ENCODE measurements at regions not wholly inside any gene's neighbourhood (a gene's known extent, or its start where the extent isn't known, plus 50 kb on each side); places are given as distances from the start of the nearest gene placed in this dataset.

- no peak for DNase-seq
Observed at GRCh38 chr3:128569756-128570155, 76.8 kb upstream of the GATA2 start.

DNA sequence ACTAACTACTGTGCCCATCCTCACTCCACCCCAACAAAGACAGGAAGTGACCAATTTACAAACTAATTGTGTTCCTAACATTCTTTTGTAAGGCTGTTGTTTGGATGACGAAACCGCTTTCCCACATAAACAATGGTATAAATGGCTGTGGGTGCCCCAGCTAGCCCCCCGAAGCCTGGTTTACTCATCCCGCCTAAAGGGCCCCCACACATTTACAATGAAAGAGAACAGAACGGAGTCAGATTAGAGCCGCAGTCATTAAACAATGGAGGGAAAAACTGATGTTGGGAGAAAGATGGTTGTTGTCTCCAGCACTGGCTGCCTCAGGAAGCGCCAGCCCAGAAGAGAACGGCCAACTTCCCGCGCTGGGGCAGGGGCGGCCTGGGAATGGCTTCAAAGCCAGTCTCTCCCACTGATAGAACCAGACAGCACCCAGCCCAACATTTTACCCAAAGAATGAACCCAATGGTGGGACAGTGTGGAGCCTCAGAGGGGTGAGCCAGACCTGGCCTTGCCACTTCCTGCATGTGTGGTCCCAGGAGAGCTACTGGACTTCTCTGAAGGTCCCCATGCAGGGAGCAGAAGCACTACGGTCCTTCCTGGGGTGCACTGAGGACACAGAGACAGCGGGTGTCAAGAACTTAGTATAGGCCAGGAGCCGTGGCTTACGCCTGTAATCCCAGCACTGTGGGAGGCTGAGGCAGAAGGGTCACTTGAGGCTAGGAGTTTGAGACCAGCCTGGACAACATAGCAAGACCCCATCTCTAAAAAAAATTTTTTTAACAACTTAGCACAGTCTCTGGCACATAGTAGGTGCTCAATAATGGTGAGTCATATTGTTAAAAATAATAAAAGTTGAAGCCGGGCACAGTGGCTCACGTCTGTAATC, 75.8 kb upstream of the GATA2 start:
- DNase-seq = no peak

GRCh38 chr3:128567705-128568356, 74.8 kb upstream of the GATA2 start:
- no peak for DNase-seq

DNA sequence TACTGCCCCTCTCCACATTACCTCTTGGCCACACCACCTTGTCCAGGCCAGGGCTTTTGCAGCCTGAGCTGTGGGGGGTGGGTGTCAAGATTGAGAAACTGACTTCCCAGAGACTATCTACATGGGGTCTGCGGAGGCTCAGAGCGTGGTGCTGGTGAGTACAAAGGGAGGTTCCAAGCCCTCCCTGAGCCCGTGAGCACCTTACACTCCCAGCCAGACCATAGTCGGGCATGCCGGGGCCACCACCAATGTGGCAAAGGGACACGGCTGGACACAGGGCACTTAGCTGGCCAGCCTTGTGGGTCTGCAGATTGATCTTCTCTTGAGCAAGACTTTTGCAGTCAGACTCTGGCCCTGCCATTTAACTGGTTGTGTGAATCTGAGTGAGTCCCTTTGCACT, 74.1 kb upstream of the GATA2 start:
- DNase-seq = no peak

- DNase-seq = no peak
Observed at GRCh38 chr3:128563439-128563838, 70.4 kb upstream of the GATA2 start.

DNA sequence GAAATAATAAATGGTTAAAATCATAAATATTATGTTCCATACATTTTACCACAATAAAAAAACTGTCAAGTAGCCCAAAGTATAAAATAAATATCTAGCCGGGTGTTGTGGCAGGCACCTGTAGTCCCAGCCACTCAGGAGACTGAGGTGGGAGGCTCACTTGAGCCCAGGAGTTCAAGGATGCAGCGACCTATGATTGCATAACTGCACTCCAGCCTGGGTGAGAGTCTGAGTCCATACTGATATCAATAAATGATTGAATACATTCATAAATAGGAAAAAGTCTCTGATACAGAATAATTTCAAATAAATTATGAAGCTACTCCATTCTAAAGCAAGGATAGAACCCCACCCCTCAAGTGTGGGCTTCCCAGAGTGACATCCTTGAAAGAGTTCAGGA, 68.5 kb upstream of the GATA2 start:
- DNase-seq = no peak

- no peak for DNase-seq
Observed at GRCh38 chr3:128560768-128561167, 67.8 kb upstream of the GATA2 start.

DNA sequence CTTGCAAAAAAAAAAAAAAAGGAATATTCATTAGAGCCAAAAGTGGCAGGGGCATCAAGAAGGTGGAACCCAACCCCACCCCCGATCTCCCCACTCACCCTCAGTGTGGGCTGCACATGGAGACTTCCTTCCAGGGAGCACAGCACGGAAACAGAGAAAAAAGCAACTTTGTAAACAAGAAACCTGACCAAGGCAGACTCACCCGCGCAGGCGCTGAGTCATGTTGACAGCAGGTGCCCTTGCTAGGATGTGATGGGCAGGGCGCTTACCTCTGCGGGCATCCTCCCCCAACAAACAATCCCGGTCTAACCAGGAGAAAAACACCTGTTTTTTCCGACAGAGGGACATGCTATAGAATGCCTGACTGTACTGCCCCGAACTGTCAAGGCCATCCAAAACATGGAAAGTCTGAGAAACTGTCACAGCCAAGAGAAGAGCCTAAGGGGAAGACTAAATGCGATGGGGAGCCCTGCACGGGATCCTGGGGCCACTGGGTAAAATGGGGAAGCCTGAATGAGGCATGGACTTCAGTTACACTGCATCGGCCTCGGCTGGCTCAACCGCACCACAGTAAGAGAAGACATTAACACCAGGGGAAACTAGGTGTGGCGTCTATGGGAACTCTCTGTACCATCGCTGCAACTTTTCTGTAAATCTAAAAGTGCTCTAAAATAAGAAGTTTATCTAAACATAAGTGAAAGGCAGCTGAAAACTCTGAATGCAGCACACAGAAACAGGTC, 66.7 kb upstream of the GATA2 start:
- DNase-seq = no peak

- DNase-seq = no peak
Observed at GRCh38 chr3:128557531-128558280, 64.7 kb upstream of the GATA2 start.

- DNase-seq = no peak
Observed at GRCh38 chr3:128556907-128557306, 63.9 kb upstream of the GATA2 start.

GRCh38 chr3:128556384-128556783, 63.4 kb upstream of the GATA2 start:
- no peak for DNase-seq

DNA sequence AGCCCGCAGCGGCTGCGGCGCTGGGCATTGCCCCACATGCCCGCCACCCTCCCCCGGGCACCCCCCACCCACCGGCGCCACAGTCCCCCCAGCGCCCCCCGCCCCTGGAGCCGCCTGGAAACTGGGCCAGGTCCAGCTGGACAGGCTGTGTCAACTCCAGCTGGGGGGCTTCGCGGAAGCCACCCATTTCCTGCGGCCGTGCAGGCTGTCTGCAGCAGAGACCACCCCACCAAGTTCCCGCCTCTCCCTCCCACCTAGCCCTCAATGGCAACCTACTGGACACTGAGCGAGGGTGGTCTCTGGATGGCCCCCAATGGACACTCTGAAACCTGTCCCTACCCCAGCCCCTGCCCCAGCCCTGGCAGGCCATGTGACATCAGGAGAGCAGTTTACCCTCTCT, 62.8 kb upstream of the GATA2 start:
- no peak for DNase-seq

GRCh38 chr3:128555098-128555825, 62.3 kb upstream of the GATA2 start:
- peak; percentile 35 for DNase-seq

- DNase-seq = no peak
Observed at GRCh38 chr3:128554465-128555097, 61.6 kb upstream of the GATA2 start.

DNA sequence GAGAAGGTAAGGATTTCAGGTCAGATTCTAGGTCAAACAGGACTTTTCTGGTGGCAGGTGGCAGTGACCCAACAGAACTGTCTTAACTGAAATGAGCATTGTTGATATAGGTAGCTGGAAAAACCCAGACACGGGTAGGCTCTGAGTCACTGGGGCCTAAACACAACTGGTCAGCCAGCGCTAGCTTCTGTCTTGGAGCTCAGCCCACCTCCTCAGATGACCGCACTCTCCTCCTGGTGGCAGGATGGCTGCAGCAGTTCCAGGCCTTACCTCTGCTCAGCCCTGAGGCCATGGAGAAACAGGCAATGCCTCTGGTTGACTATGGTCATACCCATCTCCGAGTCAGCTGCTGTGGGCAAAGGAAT, 61.1 kb upstream of the GATA2 start:
- no peak for DNase-seq

- DNase-seq = no peak
Observed at GRCh38 chr3:128553560-128553959, 60.6 kb upstream of the GATA2 start.

- no peak for DNase-seq
Observed at GRCh38 chr3:128551867-128552266, 58.9 kb upstream of the GATA2 start.

GRCh38 chr3:128551451-128551850, 58.5 kb upstream of the GATA2 start:
- no peak for DNase-seq

DNA sequence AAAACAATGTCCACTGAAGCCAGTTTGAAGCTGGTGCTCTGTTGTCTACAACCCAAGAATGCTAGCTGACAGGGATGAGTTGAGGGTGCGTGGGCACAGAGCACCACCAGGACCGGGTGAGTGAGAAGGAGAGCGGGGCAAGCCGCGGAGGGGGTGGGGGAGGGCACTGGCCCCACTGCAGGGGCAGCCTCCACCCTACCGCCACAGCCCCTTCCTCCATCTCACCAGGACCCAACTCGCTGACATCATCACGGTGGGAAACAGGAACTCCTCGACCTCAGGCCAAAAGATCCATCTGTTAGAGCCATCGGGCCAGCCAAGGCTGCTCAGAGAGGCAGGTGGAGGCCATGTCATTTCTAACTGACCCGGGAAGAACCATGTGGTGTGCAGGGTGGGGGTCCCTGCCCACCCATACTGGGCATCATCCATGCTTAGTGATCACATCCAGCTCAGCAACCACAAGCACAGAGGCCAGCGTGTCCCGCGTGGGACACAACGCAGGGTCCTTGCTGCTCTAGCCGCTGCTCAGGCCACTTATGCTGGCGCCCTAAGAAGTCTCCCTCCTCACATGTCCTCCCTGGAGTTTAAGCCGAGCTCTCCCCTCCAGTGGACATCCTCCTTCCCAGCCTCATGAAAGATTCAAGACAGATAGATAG, 57.6 kb upstream of the GATA2 start:
- no peak for DNase-seq

DNA sequence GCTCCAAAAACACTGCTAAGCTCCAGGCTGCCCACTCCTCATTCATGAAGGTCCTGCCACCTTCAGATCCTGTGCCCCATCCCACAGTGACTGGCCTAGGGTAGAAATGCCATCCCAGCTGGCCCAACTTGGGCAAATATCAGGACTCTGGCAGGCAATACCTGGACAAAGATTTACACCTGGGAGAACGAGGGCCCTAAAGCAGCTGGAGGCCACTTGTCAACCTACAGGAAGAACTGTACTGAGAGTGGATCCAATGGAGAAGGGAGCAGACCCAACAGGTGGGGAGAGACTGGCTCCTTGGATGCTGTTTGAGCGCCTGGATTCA, 57.1 kb upstream of the GATA2 start:
- no peak for DNase-seq

All from eye (tissue), 1 donor.